ENCODE measurements at regions not wholly inside any gene's neighbourhood (a gene's known extent, or its start where the extent isn't known, plus 50 kb on each side); places are given as distances from the start of the nearest gene placed in this dataset.
"Not testable (repeated sequence)": the region's sequence is repeated elsewhere in the genome, so short reads cannot be mapped to it uniquely, and the experiment has no call there.

DNA sequence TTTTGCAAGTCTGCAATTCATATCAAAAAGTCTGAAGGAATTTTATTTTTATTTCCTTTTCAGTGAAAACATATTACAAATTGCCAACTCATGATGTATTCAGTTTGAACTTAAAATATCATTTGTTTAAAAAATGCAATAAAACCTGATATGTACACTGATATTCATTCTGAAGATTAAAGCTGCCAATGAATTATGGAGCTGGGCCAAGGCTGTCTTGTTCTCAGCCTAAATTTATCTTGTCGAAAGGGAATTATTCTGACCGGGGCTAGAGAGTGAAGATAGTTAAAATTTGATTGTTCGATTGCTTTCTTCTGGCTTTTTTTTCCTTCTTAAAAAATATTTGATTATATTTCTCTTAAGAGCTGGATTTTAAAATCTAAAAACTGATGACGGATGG, 54.0 kb upstream of the RBFOX1 start:
- DNase-seq (ENCODE audit: low spot score): no peak

DNA sequence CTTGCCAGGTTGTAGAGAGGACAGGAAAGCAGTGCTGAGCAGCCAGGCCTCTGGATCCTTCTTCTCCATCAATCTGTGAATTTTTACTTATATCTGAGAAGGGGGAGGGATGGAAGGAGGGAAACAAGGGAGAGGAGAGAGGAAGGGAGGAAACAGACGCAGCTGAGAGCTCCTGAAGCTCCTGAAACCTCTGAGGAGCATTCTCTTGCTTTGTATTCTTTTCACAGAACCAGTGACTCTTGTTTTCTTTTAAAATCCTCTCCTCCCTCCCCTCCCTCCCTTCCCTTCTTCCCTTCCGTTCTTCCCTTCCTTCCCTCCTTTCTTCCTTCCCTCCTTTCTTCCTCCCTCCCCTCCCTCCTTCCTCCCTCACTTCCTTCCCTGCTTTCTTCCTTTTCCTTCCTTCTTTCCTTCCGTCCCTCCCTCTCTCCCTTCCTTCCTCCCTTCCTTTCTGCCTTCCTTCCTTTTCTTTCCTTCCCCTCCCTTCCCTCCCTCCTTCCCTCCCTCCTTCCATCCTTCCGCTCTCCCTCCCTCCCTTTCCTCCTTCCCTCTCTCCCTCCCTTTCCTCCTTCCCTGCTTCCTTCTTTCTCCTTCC, 60.0 kb upstream of the RBFOX1 start:
- DNase-seq (ENCODE audit: low spot score): no peak

DNA sequence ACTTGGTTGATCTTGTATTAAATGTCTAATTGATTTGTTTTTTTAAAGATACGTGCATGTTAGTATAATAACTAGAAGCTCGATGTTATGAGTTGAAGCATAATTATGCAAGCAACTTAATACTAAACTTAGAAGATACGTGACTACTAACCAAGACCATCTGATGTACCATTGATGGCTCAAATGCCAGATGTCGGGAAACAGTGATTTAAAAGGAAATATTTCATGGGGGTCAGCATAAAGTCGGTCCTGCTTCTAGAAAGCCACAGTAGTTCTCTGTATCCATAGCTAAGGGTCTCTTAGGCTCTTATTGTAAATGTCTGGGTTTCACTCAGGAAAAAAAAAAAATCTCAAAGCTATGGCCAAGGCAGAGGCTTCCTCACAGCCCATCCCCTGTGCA, 61.2 kb upstream of the RBFOX1 start:
- no peak for DNase-seq (ENCODE audit: low spot score)

DNA sequence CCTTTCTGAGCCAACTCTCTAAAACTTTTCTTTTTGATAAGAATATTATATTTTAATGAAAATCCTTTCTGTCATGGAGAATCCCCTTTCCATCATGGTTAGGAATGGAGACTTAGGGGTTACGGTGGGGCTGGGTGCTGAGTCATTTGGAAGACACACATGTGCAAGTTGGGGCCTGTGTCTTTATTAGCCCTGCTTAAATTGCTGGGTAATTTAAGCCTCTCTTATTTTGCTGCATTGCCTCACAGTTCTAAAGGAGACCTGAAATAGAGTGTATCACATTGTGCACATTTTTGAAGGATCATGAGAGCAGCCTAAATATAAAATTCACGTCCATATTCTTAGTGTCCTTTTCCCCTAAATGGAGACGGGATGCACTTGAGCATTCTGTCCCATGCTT, 61.8 kb upstream of the RBFOX1 start:
- no peak for DNase-seq (ENCODE audit: low spot score)

DNA sequence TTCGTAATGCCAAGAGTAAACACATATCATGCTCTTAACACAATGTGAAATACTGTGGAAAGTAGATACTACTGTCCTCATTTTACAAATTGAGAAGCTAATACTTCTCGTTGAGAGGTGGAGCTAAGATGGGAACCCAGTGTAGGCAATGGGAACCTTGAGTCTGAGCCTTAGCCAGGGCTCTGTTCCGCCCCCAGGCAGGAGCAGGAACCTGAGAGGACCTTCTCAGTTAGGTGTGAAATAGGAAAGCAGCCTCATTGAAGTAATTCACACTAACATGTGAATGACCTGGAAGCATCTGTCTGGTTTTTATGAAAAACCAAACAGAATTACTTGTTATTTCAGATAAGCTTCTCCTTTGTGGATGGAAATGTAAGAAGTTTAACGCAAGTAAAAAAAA, 62.6 kb upstream of the RBFOX1 start:
- no peak for DNase-seq (ENCODE audit: low spot score)

DNA sequence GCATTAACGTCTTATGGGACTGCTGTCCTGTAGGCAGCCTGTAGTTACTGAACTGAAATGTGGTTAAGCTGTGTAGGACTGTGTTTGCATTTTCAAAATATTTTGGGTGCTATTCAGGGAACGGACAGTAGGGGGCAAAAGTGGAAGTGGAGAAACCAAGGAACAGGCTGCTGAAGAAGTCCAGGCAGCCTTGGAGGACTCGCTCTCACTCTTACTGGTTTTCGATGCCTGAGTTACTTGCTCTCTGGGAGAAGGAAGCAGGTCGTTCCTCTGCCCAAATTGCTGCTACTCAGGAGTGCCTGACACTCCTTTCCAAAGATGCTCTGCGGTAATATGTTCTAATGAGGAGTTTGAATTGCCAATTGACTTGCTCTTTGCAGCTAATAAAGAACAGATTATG, 64.5 kb upstream of the RBFOX1 start:
- peak; percentile 13 for DNase-seq (ENCODE audit: low spot score)

DNA sequence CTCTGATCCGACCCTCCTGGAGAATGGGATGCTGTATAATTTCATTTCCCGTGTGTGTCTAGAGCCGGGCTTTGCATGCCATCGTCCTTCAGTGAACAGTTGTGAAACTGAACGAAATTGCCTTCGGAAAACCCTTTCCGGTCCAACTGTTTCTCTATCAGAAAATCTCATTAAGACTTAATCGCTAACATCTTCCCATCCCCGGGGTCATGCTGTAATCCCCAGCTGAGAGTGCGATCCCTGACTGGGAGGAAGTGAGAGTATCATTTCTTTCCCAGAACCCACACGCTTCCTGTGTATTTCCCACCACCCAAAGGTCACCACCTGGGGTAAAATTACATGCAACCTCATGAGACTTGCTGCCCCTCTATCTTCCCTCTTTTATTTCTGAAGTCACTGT, 75.6 kb upstream of the RBFOX1 start:
- DNase-seq (ENCODE audit: low spot score): no peak

DNA sequence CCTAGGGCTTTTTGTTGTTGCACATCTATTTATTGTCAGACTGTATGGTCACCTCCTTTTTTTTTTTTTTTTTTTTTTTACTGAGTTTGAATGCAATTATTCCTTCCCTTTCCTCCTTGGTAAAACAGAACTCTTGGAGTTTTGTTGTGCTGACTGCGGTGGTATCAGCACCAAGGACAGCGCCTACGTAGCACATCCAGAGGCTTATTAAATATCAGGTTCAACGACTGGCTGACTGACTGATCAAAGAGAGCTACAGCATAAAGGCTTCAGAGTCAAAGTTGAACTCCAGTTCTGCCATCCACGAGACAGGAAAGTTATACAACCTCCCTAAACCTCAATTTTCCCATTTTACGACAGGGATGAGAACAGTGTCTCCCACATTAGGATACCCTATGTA, 86.1 kb upstream of the RBFOX1 start:
- DNase-seq (ENCODE audit: low spot score): no peak

DNA sequence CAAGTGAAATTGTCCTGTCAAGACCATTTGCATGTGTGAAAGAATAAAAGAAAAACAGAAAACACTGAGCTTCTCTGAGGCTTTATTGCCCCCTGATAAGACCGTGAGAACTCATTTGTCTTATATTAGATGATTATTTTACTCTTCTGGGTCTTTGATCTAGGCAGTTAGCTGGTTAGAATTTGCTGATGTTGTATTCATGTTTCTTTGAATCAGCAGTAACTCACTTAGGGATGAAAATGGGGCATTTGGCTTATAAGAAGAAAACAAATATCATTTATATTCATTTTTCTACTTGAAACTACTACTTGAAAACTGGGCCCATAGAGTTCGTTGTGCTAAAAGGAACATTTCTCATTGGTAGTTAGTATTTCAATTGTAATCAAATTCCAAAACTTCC, 93.1 kb upstream of the RBFOX1 start:
- no peak for DNase-seq (ENCODE audit: low spot score)

DNA sequence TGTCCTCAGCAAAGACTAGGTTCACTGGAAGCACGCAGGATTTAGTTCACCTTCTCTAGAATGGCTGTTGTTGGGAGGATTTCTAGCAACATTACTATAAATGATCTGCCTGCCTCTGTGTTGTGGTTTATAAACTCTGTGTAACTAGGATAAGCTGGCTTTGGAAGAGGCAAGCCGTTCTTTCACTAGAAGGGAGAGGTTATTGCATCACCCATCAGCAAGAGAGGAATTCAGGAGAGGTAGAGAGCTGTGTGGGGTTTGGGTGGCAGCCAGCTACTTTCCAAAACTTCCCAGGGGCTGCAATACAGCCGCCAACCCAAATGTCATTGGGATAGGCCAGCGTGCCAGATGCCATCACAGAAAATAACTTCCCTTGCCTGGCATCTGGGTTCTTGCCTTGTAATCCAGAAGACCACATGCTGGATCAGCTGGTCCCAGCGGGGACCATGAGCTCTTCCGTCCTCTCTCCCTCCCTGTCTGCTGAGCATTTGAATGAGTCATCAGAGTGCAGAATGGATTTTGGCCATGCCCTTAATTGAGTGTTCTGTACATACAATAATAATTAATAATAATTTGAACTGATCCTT, 95.7 kb upstream of the RBFOX1 start:
- no peak for DNase-seq (ENCODE audit: low spot score)

DNA sequence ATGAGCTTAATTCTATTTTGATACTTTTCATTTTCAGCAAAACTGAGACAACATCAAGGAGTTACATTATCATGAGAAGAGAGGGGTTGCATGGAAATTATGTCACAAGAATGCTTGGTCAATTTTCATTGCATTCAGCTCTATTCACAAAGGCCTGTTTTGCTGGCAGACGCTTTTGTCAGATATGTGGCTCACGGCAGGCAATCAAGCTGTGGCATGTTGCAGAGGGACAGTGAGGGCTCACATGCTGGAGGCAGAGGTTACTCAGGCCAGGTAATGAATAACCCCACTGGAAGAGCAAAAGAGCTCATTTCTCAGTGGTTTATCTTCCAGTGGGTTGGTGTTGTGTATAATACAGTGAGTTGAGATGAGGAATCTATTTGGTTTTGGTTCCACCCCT, 98.7 kb upstream of the RBFOX1 start:
- DNase-seq (ENCODE audit: low spot score): no peak

DNA sequence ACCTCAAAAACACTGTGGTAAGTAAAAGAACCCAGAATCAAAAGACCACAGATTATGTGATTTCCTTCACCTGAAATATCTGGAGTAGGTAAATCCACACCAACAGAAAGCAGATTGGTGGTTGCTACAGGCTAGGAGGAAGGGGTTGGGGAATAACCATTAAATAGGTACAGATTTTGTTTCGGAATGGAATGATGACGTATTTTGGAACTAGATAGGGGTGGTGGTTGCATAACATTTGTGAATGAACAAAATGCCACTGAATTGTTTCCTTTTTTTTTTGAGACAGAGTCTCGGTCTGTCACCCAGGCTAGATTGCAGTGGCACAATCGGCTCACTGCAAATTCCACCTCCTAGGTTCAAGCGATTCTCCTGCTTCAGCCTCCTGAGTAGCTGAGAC, 100.9 kb upstream of the RBFOX1 start:
- no peak for DNase-seq (ENCODE audit: low spot score)

DNA sequence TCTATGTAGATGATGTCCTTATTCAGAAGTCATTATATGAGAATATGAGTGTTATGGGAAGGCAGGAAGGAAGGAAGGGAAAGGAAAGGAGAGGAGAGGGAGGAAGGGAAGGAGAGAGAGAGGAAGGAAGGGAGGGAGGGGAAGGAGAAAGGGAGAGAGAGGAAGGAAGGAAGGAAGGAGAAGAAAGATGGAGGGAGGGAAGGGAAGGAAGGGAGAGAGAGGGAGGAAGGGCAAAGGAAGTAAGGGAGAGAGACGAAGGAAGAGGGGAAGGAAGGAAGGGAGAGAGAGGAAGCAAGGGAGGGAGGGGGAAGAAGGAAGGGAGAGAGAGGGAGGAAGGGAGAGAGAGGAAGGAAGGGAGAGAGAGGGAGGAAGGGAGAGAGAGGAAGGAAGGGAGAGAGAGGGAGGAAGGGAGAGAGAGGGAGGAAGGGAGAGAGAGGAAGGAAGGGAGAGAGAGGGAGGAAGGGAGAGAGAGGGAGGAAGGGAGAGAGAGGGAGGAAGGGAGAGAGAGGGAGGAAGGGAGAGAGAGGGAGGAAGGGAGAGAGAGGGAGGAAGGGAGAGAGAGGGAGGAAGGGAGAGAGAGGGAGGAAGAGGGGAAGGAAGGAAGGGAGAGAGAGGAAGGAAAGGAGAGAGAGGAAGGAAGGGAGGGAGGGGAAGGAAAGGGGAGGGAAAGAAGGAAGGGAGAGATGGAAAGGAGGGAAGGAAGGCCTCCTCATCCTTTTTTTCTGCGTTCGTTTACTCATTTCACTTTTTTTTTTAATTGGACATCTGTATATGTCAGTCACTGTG, 103.0 kb upstream of the RBFOX1 start:
- DNase-seq (ENCODE audit: low spot score): not testable (repeated sequence)

DNA sequence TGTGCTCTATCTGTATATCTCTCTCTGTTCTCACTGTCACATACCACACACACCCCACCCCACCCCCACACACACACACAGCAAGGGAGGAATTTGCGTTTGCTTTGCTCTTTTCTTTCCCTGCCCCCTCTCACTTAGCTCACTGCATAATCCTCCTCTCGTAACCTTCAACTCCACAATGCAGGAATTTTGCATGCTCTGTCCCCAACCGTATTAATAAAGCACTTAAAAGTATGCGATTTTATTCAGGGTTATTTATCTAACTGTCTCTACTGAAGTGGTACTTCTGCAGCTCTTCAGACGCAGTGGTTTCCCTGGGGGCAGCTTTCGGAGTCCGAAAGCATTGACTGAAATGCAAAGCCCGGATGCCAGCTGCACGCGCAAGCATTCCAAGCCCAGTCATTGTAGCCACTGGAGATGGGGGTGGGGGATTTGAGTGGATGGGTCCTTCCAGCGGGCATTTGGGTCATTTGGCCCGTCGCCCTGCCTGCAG, 105.4 kb upstream of the RBFOX1 start:
- DNase-seq (ENCODE audit: low spot score): no peak

DNA sequence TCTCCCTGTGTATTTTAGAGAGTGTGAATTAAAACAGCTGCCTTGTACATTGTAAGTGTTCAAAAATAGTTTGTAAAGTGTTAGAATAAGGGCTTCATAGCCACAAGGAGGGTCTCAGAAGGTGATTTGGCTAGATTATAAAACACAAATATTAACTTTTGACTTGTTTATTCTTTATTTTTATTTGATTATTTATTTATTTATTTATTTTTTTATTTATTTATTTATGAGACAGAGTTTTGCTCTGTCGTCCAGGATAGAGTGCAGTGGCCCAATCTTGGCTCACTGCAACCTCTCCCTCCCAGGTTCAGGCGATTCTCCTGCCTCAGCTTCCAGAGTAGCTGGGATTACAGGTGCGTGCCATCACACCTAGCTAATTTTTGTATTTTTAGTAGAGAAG, 111.5 kb upstream of the RBFOX1 start:
- DNase-seq (ENCODE audit: low spot score): no peak

DNA sequence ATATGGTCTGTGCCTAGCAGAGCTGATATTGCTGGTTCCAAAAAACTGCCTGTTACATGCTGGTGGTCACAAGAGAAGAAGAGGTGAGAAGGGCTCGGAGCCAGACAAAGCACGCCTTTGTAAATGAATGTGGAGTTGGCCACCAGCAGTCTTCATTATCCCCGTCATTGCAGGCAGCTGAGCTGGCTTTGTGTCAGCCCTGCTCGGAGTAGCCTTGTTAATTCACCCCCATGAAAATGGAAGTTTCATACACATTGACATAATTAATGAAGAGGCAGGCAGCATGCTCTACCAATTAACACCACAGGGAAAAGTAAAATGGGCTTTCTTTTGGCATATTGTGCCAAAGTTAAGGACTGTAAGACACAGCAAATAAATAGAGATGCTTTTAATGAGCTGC, 113.7 kb upstream of the RBFOX1 start:
- no peak for DNase-seq (ENCODE audit: low spot score)

DNA sequence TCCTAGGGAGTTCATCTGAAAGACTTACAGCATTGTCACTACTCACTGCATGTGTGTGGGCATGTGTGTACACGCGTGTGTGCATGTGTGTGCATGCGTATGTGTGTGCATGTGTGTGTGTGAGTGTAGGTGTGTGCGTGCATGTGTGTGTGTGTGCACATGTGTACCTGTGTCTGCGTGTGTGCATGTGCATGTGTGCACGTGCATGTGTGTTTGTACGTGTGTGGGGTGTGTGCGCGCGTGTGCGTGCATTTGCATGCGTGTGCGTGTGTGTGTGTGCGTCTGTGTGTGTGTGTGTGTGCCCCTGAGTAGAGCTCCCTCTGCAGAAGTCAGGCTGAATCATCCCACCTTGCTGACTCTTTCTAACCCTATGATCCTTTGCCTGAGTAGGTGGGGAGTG, 114.8 kb upstream of the RBFOX1 start:
- DNase-seq (ENCODE audit: low spot score): no peak

DNA sequence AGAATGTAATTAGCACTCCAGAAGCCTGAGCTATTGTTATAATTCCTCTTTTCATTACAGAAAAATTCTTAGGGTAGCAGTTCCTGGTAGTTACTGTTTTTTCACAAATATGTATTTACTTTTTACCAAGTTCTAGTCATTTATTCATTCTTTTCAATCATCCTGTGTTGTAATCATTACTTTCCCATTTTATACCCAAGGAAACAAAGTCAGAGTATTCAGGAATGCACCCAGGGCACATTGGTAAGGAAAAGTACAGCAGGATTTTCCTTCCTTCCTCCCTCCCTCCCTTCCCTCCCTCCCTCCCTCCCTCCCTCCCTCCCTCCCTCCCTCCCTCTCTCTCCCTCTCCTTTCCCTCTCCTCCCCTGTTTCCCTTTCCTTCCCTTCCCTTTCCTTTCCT, 115.9 kb upstream of the RBFOX1 start:
- no peak for DNase-seq (ENCODE audit: low spot score)

DNA sequence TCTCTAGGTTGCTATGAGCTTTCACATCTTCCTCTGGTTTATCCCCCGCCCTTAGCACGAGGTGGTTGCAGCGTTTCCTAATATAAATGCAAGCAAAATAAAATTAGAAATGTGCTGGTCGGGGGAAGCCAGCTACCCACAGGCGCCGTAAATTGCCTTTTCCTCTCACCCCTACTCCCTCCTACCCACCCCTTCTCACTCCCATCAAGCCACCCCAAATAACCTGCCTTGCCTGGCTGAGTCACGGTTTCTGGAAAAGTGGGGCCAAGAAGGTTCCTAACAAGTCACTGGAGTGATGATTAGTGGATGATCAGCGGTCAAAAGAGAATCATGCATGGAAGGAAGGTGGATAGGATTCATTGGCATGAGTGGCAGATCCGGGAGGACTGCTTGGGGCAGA, 120.9 kb upstream of the RBFOX1 start:
- DNase-seq (ENCODE audit: low spot score): no peak

DNA sequence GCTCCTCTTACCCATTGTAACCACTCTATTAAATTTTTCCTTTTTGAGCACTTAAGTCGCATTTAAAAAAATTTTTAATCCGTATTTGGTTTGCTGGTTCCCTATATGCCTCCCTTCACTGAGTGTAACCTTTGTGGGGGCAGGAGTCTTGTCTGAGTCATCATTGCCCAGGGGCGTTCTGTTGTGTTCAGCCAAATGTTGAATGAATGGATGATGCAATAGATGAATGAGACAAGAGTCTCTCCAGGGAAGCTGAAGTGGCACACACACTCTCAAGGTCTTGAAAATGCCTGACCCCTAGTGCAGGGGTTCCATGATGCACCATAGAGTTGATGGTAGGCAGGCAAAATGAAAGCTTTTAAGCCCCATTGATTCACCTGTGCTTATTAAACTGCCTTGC, 123.0 kb upstream of the RBFOX1 start:
- DNase-seq (ENCODE audit: low spot score): peak; percentile 18

DNA sequence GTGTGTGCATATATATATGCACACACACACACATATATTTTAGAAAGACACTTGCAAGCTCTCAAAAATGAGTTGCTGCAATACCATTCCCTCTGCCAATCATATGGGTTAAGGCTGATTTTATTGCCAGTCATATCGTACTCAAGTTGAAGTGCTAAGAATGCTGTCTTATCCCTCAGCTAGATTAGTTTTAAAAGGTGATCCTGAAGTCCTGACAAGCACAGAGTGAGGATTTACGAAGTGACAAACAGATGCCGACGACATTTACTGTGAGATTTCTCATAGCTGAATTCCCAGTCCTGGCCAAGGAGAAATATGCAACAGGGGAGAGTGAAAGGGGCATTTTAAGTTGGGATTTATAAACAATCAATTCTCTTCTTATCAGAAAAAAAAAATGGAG, 126.2 kb upstream of the RBFOX1 start:
- DNase-seq (ENCODE audit: low spot score): no peak

DNA sequence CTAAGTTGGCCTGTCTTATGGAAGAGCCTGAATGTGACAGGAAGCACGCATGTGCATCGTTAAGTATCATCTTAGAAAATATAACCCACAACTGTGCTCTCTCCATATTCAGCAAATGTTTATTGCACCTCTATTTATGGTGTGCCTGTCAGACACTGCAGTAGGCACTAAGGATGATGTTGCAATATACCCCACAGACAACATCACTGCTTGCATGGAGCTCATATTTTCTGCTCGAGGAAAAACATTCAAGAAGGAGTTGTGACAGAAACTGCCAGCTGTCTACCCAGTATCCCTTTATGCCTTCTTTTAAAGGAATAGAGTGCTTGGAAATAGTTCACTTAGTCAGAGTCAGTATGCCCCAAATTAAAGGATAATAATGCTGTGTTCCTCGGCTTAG, 132.3 kb upstream of the RBFOX1 start:
- DNase-seq (ENCODE audit: low spot score): no peak

DNA sequence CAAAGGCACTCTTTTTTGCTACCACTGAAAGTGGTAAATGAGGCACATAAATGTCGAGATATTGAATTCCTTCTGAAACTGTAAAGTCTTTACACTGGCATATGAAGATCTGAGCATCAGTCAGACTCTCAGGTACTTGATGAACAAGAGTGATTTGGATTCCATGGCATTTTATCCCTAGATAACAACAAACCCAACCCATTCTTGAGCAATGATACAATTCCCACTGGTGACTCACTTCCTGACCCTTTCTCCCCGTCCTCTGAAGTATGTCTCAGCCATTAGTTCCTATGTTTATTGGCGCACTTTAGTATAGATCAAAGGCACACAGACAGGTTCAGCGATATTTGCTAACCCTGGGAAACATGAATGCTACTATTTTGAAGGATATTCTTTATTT, 147.0 kb upstream of the RBFOX1 start:
- peak; percentile 4 for DNase-seq (ENCODE audit: low spot score)
